IMR-90 (cell line): ENCODE measurements at regions not wholly inside any gene's neighbourhood (a gene's known extent, or its start where the extent isn't known, plus 50 kb on each side); places are given as distances from the start of the nearest gene placed in this dataset.

Source experiments
- BHLHE40 ChIP-seq: fragments of 150-350 bp; IDR thresholded peaks from 2 replicates; pipeline ENCODE4 v1.6.1; 2016; ENCODE audit warnings: mild to moderate bottlenecking, low read depth, low read length
- CTCF ChIP-seq: conservative IDR thresholded peaks from 2 replicates; pipeline ENCODE4 v1.5.1; 2012; ENCODE audit warnings: mild to moderate bottlenecking, low read depth, low read length, improper control_type of control experiment
- ELK1 ChIP-seq: fragments of 150-350 bp; IDR thresholded peaks from 2 replicates; pipeline ENCODE4 v1.6.1; 2016; ENCODE audit warnings: low read depth, mild to moderate bottlenecking, low read length, moderate library complexity, borderline replicate concordance
- MAZ ChIP-seq: IDR thresholded peaks from 2 replicates; pipeline ENCODE4 v1.6.1; 2012; ENCODE audit warnings: low read depth, mild to moderate bottlenecking, low read length, improper control_type of control experiment, moderate library complexity, borderline replicate concordance
- MXI1 ChIP-seq: IDR thresholded peaks from 2 replicates; pipeline ENCODE4 v1.6.1; 2012; ENCODE audit warnings: low read depth, mild to moderate bottlenecking, low read length, moderate library complexity, borderline replicate concordance
- POLR2A ChIP-seq: IDR thresholded peaks from 2 replicates; pipeline ENCODE4 v1.6.1; 2012; ENCODE audit warnings: mild to moderate bottlenecking, low read depth, low read length
- SMC3 ChIP-seq: fragments of 150-350 bp; IDR thresholded peaks from 2 replicates; pipeline ENCODE4 v1.6.1; 2016; ENCODE audit warnings: low read depth, mild to moderate bottlenecking, antibody characterized with exemption, low read length, moderate library complexity

DNA sequence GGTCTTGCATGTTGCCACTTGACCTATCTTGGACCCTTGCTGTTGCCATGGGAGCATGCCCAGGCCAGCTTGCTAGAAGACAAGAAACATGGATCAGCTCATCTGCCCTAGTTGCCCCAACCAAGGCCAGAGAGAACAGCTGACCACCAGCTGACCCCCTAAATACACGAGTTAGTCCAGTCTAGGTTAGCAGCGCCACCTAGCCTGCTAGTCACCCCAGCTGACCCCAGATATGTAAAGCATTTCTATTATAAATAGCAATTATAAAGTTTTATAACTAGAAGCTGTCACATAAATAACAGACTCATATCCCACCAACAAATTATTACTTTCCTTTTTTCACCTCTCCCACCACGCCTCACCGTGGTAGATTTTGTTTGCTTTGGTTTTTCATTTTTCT, 387.8 kb downstream of the RASEF start:
- TF ChIP-seq POLR2A (no peak), CTCF (no peak), ELK1 (no peak), BHLHE40 (no peak), MAZ (no peak), SMC3 (no peak), MXI1 (no peak)
